ENCODE measurements at regions not wholly inside any gene's neighbourhood (a gene's known extent, or its start where the extent isn't known, plus 50 kb on each side); places are given as distances from the start of the nearest gene placed in this dataset.

GRCh38 chr2:236656166-236656565 lies 86.5 kb downstream of the ACKR3 start:
- no peak for DNase-seq

GRCh38 chr2:236656721-236657120 lies 87.1 kb downstream of the ACKR3 start:
- no peak for DNase-seq

GRCh38 chr2:236657215-236657614 lies 87.6 kb downstream of the ACKR3 start:
- DNase-seq, result no peak

GRCh38 chr2:236657801-236658200 lies 88.2 kb downstream of the ACKR3 start:
- DNase-seq, result no peak

GRCh38 chr2:236658974-236659757 lies 89.5 kb downstream of the ACKR3 start:
- no peak for DNase-seq

GRCh38 chr2:236659758-236660150 lies 90.1 kb downstream of the ACKR3 start:
- DNase-seq, result no peak

GRCh38 chr2:236661061-236661761 lies 91.6 kb downstream of the ACKR3 start:
- no peak for DNase-seq

- DNase-seq, result no peak
These were observed 92.1 kb downstream of the ACKR3 start for GRCh38 chr2:236661762-236662110.

GRCh38 chr2:236662231-236663185 lies 92.9 kb downstream of the ACKR3 start:
- DNase-seq, result no peak

GRCh38 chr2:236663287-236664101 lies 93.9 kb downstream of the ACKR3 start:
- DNase-seq, result no peak

GRCh38 chr2:236664136-236664535 lies 94.5 kb downstream of the ACKR3 start:
- DNase-seq, result no peak

- DNase-seq, result no peak
These were observed 95.5 kb downstream of the ACKR3 start for GRCh38 chr2:236665101-236665500.

- DNase-seq, result no peak
These were observed 96.0 kb downstream of the ACKR3 start for GRCh38 chr2:236665572-236666118.

GRCh38 chr2:236666646-236667204 lies 97.1 kb downstream of the ACKR3 start:
- DNase-seq, result no peak

GRCh38 chr2:236667526-236667925 lies 97.9 kb downstream of the ACKR3 start:
- no peak for DNase-seq

- DNase-seq, result no peak
These were observed 98.9 kb downstream of the ACKR3 start for GRCh38 chr2:236668531-236668969.

GRCh38 chr2:236670235-236670620 lies 100.6 kb downstream of the ACKR3 start:
- no peak for DNase-seq

- no peak for DNase-seq
These were observed 102.4 kb downstream of the ACKR3 start for GRCh38 chr2:236671896-236672562.

- DNase-seq, result no peak
These were observed 103.0 kb downstream of the ACKR3 start for GRCh38 chr2:236672606-236673005.

GRCh38 chr2:236673126-236673822 lies 103.6 kb downstream of the ACKR3 start:
- no peak for DNase-seq

GRCh38 chr2:236673823-236674185 lies 104.2 kb downstream of the ACKR3 start:
- DNase-seq, result no peak

Measured in activated T-cell treated with anti-CD3 and anti-CD28 coated beads for 4 hours (primary cell).